K562 (cell line): ENCODE measurements at regions not wholly inside any gene's neighbourhood (a gene's known extent, or its start where the extent isn't known, plus 50 kb on each side); places are given as distances from the start of the nearest gene placed in this dataset.

Experiments used
- ATAC-seq: fragments of 200-7000 bp; cut with Tn5 transposase; 3 replicates; pipeline ENCODE4 v1.9.1; 2020; ENCODE audit warnings: moderate library complexity
- BruUV-seq: library from RNA; stranded (reverse); fragments of 400-500 nt; replicated peaks from 2 replicates; lab custom pipeline; 2021; lab: Mats Ljungman, UMichigan
- CTCF ChIA-PET: fragments of 300-600 bp; formaldehyde crosslinking; extraction: SDS; loops from one replicate; lab custom pipeline; 2021; ENCODE audit warnings: low intra/inter-chr PET ratio; lab: Yijun Ruan, JAX
- POLR2A ChIA-PET: fragments of 300-600, 350-650 bp; sonication (Branson Sonifier 250); formaldehyde crosslinking; extraction: SDS; loops from one replicate; lab custom pipeline; 2021; ENCODE audit warnings: antibody characterized with exemption, inconsistent platforms; lab: Yijun Ruan, JAX
- DNase-seq, 4 experiments: peaks; one replicate each; pipeline versions ENCODE4 v3.0.0 to v3.0.0-alpha.2; 2011 to 2018; ENCODE audit warnings: low spot score in 3 of 4, mixed read lengths in 3 of 4; ENCODE audit errors: extremely low read depth in 1 of 4
- FAIRE-seq: peaks from 2 replicates; lab custom pipeline; 2011; peaks lifted over from hg19 to GRCh38; lab: Jason Lieb, UNC
- H2AFZ ChIP-seq: 2 replicates; pipeline ENCODE4 v1.6.0; 2011; ENCODE audit warnings: low read depth, low read length, control low read depth, inconsistent platforms
- H3K27ac ChIP-seq: fragments of 200-600 bp; 3 replicates; pipeline ENCODE4 v1.8.0; 2011; ENCODE audit warnings: low read depth, mild to moderate bottlenecking, control low read depth, inconsistent platforms, low read length, moderate library complexity, mixed read lengths; ENCODE audit errors: extremely low read depth
- H3K27me3 ChIP-seq, 2 experiments: fragments of 300-600 bp in 1 of 2; 2 replicates in 1 of 2; 3 replicates in 1 of 2; pipeline versions ENCODE4 v1.6.0 to v1.8.0; 2011; ENCODE audit warnings: inconsistent platforms in 2 of 2, low read length in 2 of 2, mild to moderate bottlenecking in 1 of 2, mixed read lengths in 1 of 2, moderate library complexity in 1 of 2; ENCODE audit not compliant: control insufficient read depth in 2 of 2, insufficient read depth in 2 of 2
- H3K36me3 ChIP-seq: fragments of 300-600 bp; 3 replicates; pipeline ENCODE4 v1.8.0; 2011; ENCODE audit warnings: mild to moderate bottlenecking, low read length, inconsistent platforms; ENCODE audit not compliant: control insufficient read depth, insufficient read depth
- H3K4me1 ChIP-seq, 2 experiments: fragments of 200-600 bp in 1 of 2; replicated peaks in 1 of 2; 2 replicates in 1 of 2; 3 replicates in 1 of 2; pipeline versions ENCODE4 v1.5.1 to v1.8.0; 2011; ENCODE audit warnings: inconsistent platforms in 2 of 2, low read length in 2 of 2, mild to moderate bottlenecking in 1 of 2, mixed read lengths in 1 of 2, moderate library complexity in 1 of 2; ENCODE audit not compliant: control insufficient read depth in 2 of 2, insufficient read depth in 2 of 2
- H3K4me2 ChIP-seq: 2 replicates; pipeline ENCODE4 v1.6.1; 2011; ENCODE audit warnings: low read length, control low read depth, inconsistent platforms, mixed read lengths; ENCODE audit not compliant: insufficient read depth
- H3K4me3 ChIP-seq: fragments of 200-600 bp; sonication (generic), shearing (Covaris generic); 2 replicates; pipeline ENCODE4 v1.5.1; 2016; ENCODE audit warnings: control low read depth, inconsistent platforms
- H3K79me2 ChIP-seq: fragments of 200-600 bp; 3 replicates; pipeline ENCODE4 v1.8.0; 2011; ENCODE audit warnings: low read length, inconsistent platforms; ENCODE audit not compliant: control insufficient read depth, insufficient read depth
- H3K9ac ChIP-seq, 2 experiments: 2 replicates each; pipeline versions ENCODE4 v1.6.0 to v1.6.1; 2011; ENCODE audit warnings: low read depth in 2 of 2, low read length in 2 of 2, control low read depth in 1 of 2, inconsistent platforms in 1 of 2, mild to moderate bottlenecking in 1 of 2, mixed read lengths in 1 of 2; ENCODE audit not compliant: insufficient read depth in 1 of 2
- H3K9me1 ChIP-seq: one replicate; pipeline ENCODE4 v1.6.0; 2011; ENCODE audit warnings: inconsistent platforms, mild to moderate bottlenecking, low read length, moderate library complexity; ENCODE audit not compliant: control insufficient read depth, insufficient read depth
- H3K9me3 ChIP-seq: replicated peaks from 2 replicates; pipeline ENCODE4 v1.5.1; 2011; ENCODE audit warnings: low read depth, low read length, inconsistent platforms; ENCODE audit not compliant: control insufficient read depth, insufficient read depth
- H4K20me1 ChIP-seq: replicated peaks from 2 replicates; pipeline ENCODE4 v1.6.1; 2011; ENCODE audit warnings: low read length, inconsistent platforms, mixed read lengths; ENCODE audit not compliant: control insufficient read depth, insufficient read depth
- CHD2 ChIP-seq: IDR thresholded peaks from 2 replicates; pipeline ENCODE4 v1.6.1; 2011; ENCODE audit warnings: low read depth, low read length
- GATAD2A ChIP-seq: fragments of 450-650 bp; IDR thresholded peaks from 2 replicates; pipeline ENCODE4 v1.6.1; 2017
- IRF2 ChIP-seq: sonication (generic); formaldehyde crosslinking; IDR thresholded peaks from 2 replicates; pipeline ENCODE4 v1.8.1; 2022; ENCODE audit warnings: mild to moderate bottlenecking, missing genetic modification reagents
- NFE2L1 ChIP-seq: fragments of 450-650 bp; IDR thresholded peaks from 2 replicates; pipeline ENCODE4 v1.6.1; 2016; ENCODE audit warnings: missing genetic modification characterization, low read depth, mild to moderate bottlenecking, missing compliant biosample characterization, moderate library complexity, borderline replicate concordance
- RAD21 ChIP-seq, 2 experiments: fragments of 250-450 bp in 1 of 2; fragments of 450-650 bp in 1 of 2; sonication (Bioruptor Pico) in 1 of 2; formaldehyde crosslinking in 1 of 2; IDR thresholded peaks in 1 of 2; conservative IDR thresholded peaks in 1 of 2; 2 replicates each; pipeline versions ENCODE4 v1.4.0 to v1.8.0; 2020 to 2022; ENCODE audit warnings: mild to moderate bottlenecking in 2 of 2, moderate library complexity in 1 of 2
- SNRNP70 ChIP-seq: fragments of 200-400 bp; formaldehyde crosslinking; optimal IDR thresholded peaks from 2 replicates; pipeline ENCODE3; 2017; ENCODE audit warnings: low read depth, low read length
- STAT5B ChIP-seq: fragments of 250-450 bp; sonication (Bioruptor Pico); IDR thresholded peaks from 2 replicates; pipeline ENCODE4 v1.8.0; 2021; ENCODE audit warnings: mild to moderate bottlenecking, inconsistent platforms
- SUPT5H ChIP-seq: fragments of 450-650 bp; IDR thresholded peaks from 2 replicates; pipeline ENCODE4 v1.6.1; 2016
- U2AF2 ChIP-seq: fragments of 200-400 bp; formaldehyde crosslinking; optimal IDR thresholded peaks from 2 replicates; pipeline ENCODE3; 2017; ENCODE audit warnings: low read depth, mild to moderate bottlenecking, low read length
- ZBTB8A ChIP-seq: fragments of 450-650 bp; IDR thresholded peaks from 2 replicates; pipeline ENCODE4 v1.6.1; 2018; ENCODE audit warnings: mild to moderate bottlenecking, moderate library complexity; ENCODE audit not compliant: partially characterized antibody
- ZNF586 ChIP-seq: fragments of 450-650 bp; formaldehyde crosslinking; conservative IDR thresholded peaks from 2 replicates; pipeline ENCODE4 v1.4.0; 2020; ENCODE audit warnings: mild to moderate bottlenecking, moderate library complexity
- WGBS: fragments of 100-300 bp; shearing (Covaris generic); methylation state at CpG from one replicate; pipeline ENCODE4 v1.1.6; 2016; ENCODE audit warnings: low coverage, mixed read lengths; ENCODE audit not compliant: insufficient coverage; ENCODE audit errors: missing lambda C conversion rate; 5-methylcytosine and 5-hydroxymethylcytosine counted together
- in situ Hi-C: fragments of 300-500 bp; cut with MboI; formaldehyde crosslinking; loops from 4 replicates; pipeline ENCODE4 v1.15.0; 2018; ENCODE audit warnings: inconsistent platforms, mixed read lengths
- intact Hi-C: fragments of 100-400 bp; cut with micrococcal nuclease; formaldehyde crosslinking; loops from 2 replicates; pipeline ENCODE4 v1.14.2; 2022
- TF ChIP-seq, protein P1 (sequence below), 2 experiments: IDR thresholded peaks; 2 replicates each; pipeline ENCODE4 v1.6.1; 2011; ENCODE audit warnings: borderline replicate concordance in 1 of 2, control low read depth in 1 of 2, low read depth in 1 of 2, low read length in 1 of 2, mild to moderate bottlenecking in 1 of 2, mixed read lengths in 1 of 2, moderate library complexity in 1 of 2; ENCODE audit not compliant: insufficient read depth in 1 of 2, insufficient read length in 1 of 2, poor library complexity in 1 of 2, severe bottlenecking in 1 of 2; ENCODE audit errors: extremely low read depth in 1 of 2

DNA sequence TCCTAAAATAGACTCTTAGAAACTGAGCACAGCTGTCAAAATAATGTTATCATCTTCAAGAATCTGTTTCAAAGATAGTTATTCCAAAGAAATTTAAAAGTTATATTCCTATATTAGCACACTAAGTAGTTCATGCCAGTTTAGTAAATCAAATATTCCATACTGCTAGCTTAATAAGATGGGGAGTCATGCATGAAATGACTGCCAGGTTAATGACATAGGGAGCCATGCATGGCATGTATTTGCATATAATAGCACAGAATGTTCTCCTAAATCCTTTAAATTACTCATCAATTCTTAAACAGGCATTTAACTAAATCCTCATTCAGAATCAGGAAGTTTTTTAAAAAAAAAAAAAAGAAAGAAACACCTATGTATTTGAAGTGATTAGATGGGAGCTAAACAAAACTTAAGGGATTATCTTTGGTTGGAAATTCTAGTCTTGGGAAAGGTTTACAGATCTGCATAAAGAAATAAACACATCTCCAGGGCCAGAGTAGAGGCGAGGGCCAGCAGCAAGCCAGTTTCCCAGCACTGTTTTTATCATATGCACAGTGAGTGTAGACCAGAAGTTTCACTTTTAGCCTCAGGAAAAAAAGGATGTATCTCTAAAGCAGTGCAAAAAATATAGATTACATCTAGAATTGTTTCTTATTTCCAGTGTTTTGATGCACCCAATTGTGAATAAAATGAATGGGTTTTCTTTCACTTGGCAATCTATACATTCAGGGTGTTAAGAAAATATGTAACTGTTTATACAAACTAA is 366.4 kb upstream of the AGTR1 start:
- no peak overlapping the region for H3K4me2 ChIP-seq
- ATAC-seq (no peak), DNase-seq (no peak), FAIRE-seq (no peak)
- no TSS peak for BruUV-seq
- no peaks in the 10 kb centered on the region for H3K4me1 ChIP-seq
- H2AFZ ChIP-seq = no peak overlapping the region
- H3K27ac ChIP-seq = no peak overlapping the region
- H4K20me1 ChIP-seq = no peaks in the 10 kb centered on the region
- in situ Hi-C loops (no loop called here), intact Hi-C loops (no loop called here)
- no peaks in the 10 kb centered on the region for H3K36me3 ChIP-seq
- H3K4me3 ChIP-seq = no peak overlapping the region
- H3K79me2 ChIP-seq = no peaks in the 10 kb centered on the region
- ChIA-PET CTCF (no interaction called here), POLR2A (no interaction called here)
- WGBS = 0% methylated on average over 1 of the region's 1 CpG
- no peaks in the 10 kb centered on the region for H3K27me3 ChIP-seq
- H3K9me1 ChIP-seq = no peaks in the 10 kb centered on the region
- H3K9me3 ChIP-seq = no peaks in the 10 kb centered on the region
- no peak overlapping the region for H3K9ac ChIP-seq
- TF ChIP-seq SNRNP70 = no peak
- no peak for TF ChIP-seq ZNF586 (CRISPR knock-in tag)
- no peak for TF ChIP-seq RAD21 (CRISPR knock-in tag; conservative IDR thresholded peaks at IDR 0.05 in 1 of 2, IDR thresholded peaks at IDR 0.05 in 1 of 2)
- TF ChIP-seq, protein P1, sequence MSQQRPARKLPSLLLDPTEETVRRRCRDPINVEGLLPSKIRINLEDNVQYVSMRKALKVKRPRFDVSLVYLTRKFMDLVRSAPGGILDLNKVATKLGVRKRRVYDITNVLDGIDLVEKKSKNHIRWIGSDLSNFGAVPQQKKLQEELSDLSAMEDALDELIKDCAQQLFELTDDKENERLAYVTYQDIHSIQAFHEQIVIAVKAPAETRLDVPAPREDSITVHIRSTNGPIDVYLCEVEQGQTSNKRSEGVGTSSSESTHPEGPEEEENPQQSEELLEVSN (IDR thresholded peaks at IDR 0.05; ENCODE audit: borderline replicate concordance in 1 of 2, extremely low read depth in 1 of 2, insufficient read depth in 1 of 2, insufficient read length in 1 of 2, low read depth in 1 of 2, low read length in 1 of 2, poor library complexity in 1 of 2, severe bottlenecking in 1 of 2) = no peak
- TF ChIP-seq STAT5B (CRISPR knock-in tag) = no peak
- no peak for TF ChIP-seq NFE2L1 (tag)
- TF ChIP-seq IRF2 = no peak
- no peak for TF ChIP-seq GATAD2A
- TF ChIP-seq ZBTB8A = no peak
- no peak for TF ChIP-seq U2AF2
- no peak for TF ChIP-seq CHD2
- TF ChIP-seq SUPT5H = no peak
- TF ChIP-seq, all 486 proteins: peak for 0
